GM23338 (cell line): ENCODE measurements at regions not wholly inside any gene's neighbourhood (a gene's known extent, or its start where the extent isn't known, plus 50 kb on each side); places are given as distances from the start of the nearest gene placed in this dataset.

Experiments used
- ATAC-seq: fragments of 200-7000 bp; cut with Tn5 transposase; 3 replicates; pipeline ENCODE4 v1.9.1; 2020
- DNase-seq: peaks from one replicate; pipeline ENCODE4 v3.0.0-alpha.2; 2015; ENCODE audit warnings: low spot score
- H2AFZ ChIP-seq: fragments of 200-600 bp; sonication (generic); 2 replicates; pipeline ENCODE4 v1.8.0; 2016; ENCODE audit warnings: antibody characterized with exemption, mild to moderate bottlenecking, moderate library complexity
- H3F3A ChIP-seq: fragments of 200-600 bp; sonication (generic); replicated peaks from 2 replicates; pipeline ENCODE4 v1.8.0; 2017; ENCODE audit warnings: antibody characterized with exemption, mixed run types, low read depth
- H3K27ac ChIP-seq: fragments of 200-600 bp; sonication (generic); 2 replicates; pipeline ENCODE4 v1.6.1; 2016; ENCODE audit warnings: low read depth
- H3K27me3 ChIP-seq: fragments of 200-600 bp; sonication (generic); 2 replicates; pipeline ENCODE4 v1.8.0; 2016; ENCODE audit warnings: mild to moderate bottlenecking, mixed run types, moderate library complexity; ENCODE audit not compliant: insufficient read depth
- H3K36me3 ChIP-seq: fragments of 200-600 bp; sonication (generic); 2 replicates; pipeline ENCODE4 v1.8.0; 2016; ENCODE audit warnings: mild to moderate bottlenecking; ENCODE audit not compliant: insufficient read depth
- H3K4me1 ChIP-seq: fragments of 200-600 bp; sonication (generic); 2 replicates; pipeline ENCODE4 v1.8.0; 2016; ENCODE audit warnings: mild to moderate bottlenecking, moderate library complexity; ENCODE audit not compliant: insufficient read depth
- H3K4me2 ChIP-seq: fragments of 200-600 bp; sonication (generic); 2 replicates; pipeline ENCODE4 v1.7.1; 2017; ENCODE audit warnings: mixed run types
- H3K4me3 ChIP-seq: fragments of 200-600 bp; sonication (generic); 2 replicates; pipeline ENCODE4 v1.6.1; 2016; ENCODE audit warnings: mixed run types
- H3K79me2 ChIP-seq: fragments of 200-600 bp; sonication (generic); replicated peaks from 2 replicates; pipeline ENCODE4 v1.8.0; 2017; ENCODE audit warnings: mild to moderate bottlenecking; ENCODE audit not compliant: insufficient read depth
- H3K9me2 ChIP-seq: fragments of 200-600 bp; sonication (generic); 2 replicates; pipeline ENCODE4 v1.8.0; 2017; ENCODE audit not compliant: insufficient read depth
- H4K20me1 ChIP-seq: fragments of 200-600 bp; sonication (generic); replicated peaks from 2 replicates; pipeline ENCODE4 v1.8.0; 2017; ENCODE audit warnings: mild to moderate bottlenecking; ENCODE audit not compliant: insufficient read depth
- H3K27ac Mint-ChIP-seq: 2 replicates; pipeline ENCODE4 v1.8.0; 2020; ENCODE audit warnings: inconsistent platforms, mild to moderate bottlenecking, moderate library complexity, mixed read lengths
- H3K27me3 Mint-ChIP-seq: 3 replicates; pipeline ENCODE4 v1.8.0; 2022; ENCODE audit warnings: low read depth, mild to moderate bottlenecking, moderate library complexity, mixed read lengths, inconsistent platforms; ENCODE audit not compliant: insufficient read depth, poor library complexity
- H3K36me3 Mint-ChIP-seq: 3 replicates; pipeline ENCODE4 v1.8.0; 2021; ENCODE audit warnings: low read depth, mild to moderate bottlenecking, inconsistent platforms, moderate library complexity, mixed read lengths
- H3K4me1 Mint-ChIP-seq: 3 replicates; pipeline ENCODE4 v1.8.0; 2020; ENCODE audit warnings: mild to moderate bottlenecking, inconsistent platforms, mixed read lengths
- H3K4me3 Mint-ChIP-seq: 3 replicates; pipeline ENCODE4 v1.8.0; 2021; ENCODE audit warnings: moderate library complexity, mild to moderate bottlenecking, inconsistent platforms, mixed read lengths
- H3K9me3 Mint-ChIP-seq: 3 replicates; pipeline ENCODE4 v1.8.0; 2020; ENCODE audit warnings: moderate library complexity, mild to moderate bottlenecking, inconsistent platforms, mixed read lengths
- CREB1 ChIP-seq: fragments of 250-450 bp; sonication (Bioruptor Pico); IDR thresholded peaks from 2 replicates; pipeline ENCODE4 v1.5.0; 2020; ENCODE audit warnings: low read depth, mild to moderate bottlenecking, moderate library complexity
- EZH2 ChIP-seq: fragments of 200-600 bp; sonication (generic); IDR thresholded peaks from one replicate; pipeline ENCODE4 v1.8.0; 2017; ENCODE audit warnings: antibody characterized with exemption, mild to moderate bottlenecking, low read depth; ENCODE audit not compliant: unreplicated experiment
- EZH2phosphoT487 ChIP-seq: fragments of 200-600 bp; sonication (generic); IDR thresholded peaks from one replicate; pipeline ENCODE4 v1.8.1; 2018; ENCODE audit warnings: antibody characterized with exemption; ENCODE audit not compliant: unreplicated experiment
- JUNB ChIP-seq: IDR thresholded peaks from one replicate; pipeline ENCODE4 v1.6.1; 2016; ENCODE audit warnings: antibody characterized with exemption; ENCODE audit not compliant: unreplicated experiment
- NANOG ChIP-seq: IDR thresholded peaks from 2 replicates; pipeline ENCODE4 v1.6.1; 2016; ENCODE audit warnings: antibody characterized with exemption, borderline replicate concordance
- POLR2AphosphoS5 ChIP-seq: IDR thresholded peaks from 2 replicates; pipeline ENCODE4 v1.6.1; 2016; ENCODE audit warnings: antibody characterized with exemption, low read depth
- STAT1 ChIP-seq: IDR thresholded peaks from one replicate; pipeline ENCODE4 v1.6.1; 2016; ENCODE audit warnings: antibody characterized with exemption; ENCODE audit not compliant: unreplicated experiment
- ZNF114 ChIP-seq: fragments of 250-450 bp; sonication (Bioruptor Pico); IDR thresholded peaks from 2 replicates; pipeline ENCODE4 v1.5.0; 2020; ENCODE audit warnings: mild to moderate bottlenecking, moderate library complexity
- ZNF331 ChIP-seq: fragments of 250-450 bp; sonication (Bioruptor Pico); IDR thresholded peaks from 2 replicates; pipeline ENCODE4 v1.5.0; 2020; ENCODE audit warnings: low read depth, mild to moderate bottlenecking, moderate library complexity
- TF ChIP-seq, protein P1 (sequence below), 2 experiments: fragments of 200-600 bp in 1 of 2; sonication (generic) in 1 of 2; conservative IDR thresholded peaks; 2 replicates each; pipeline versions ENCODE4 v1.5.1 to v1.6.1; 2016 to 2017; ENCODE audit warnings: antibody characterized with exemption in 2 of 2, low read depth in 2 of 2, mild to moderate bottlenecking in 2 of 2, moderate library complexity in 1 of 2
- TF ChIP-seq, protein P2 (sequence below): fragments of 250-450 bp; sonication (Bioruptor Pico); IDR thresholded peaks from 2 replicates; pipeline ENCODE4 v1.5.0; 2020; ENCODE audit warnings: mild to moderate bottlenecking, moderate library complexity
- TF ChIP-seq, protein P3 (sequence below): IDR thresholded peaks from one replicate; pipeline ENCODE4 v1.6.1; 2018; ENCODE audit warnings: antibody characterized with exemption; ENCODE audit not compliant: unreplicated experiment
- TF ChIP-seq, protein P4 (sequence below): IDR thresholded peaks from 2 replicates; pipeline ENCODE4 v1.6.1; 2016; ENCODE audit warnings: antibody characterized with exemption

DNA sequence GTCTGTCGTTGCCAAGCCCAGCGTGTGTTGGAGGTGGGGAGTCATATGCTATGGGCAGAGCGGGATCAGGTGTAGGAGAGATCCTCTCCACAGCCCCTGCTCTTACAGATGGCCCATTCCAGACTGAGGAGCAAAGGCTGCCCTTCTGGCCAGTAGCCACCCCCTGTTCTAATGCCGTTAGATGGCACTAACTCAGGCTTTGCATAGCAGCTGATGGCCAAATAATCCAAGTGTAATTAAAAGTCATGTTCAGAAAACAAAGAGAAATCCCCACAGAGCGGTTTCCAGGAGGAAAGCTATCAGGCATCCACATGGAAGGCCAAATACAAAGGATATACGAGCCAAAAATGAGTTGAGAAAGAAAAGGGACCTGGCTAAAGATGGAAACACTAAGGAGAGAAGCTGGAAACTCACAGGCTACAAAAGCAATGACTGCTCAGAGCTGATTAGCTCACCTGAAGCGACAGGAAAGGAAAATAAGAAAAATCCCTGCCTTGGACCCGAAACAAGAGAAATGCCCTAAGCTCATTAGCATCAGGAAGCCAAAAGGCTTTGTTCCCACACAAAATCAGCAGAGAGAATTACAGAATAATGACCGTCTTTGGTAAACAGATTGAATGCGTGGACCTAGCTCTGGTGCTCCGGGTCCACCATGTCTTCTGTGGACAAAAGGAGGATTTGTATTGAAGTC lies 1002.4 kb upstream of the KLHL29 start:
- no peak overlapping the region for H3K4me3 Mint-ChIP-seq
- no peaks in the 10 kb centered on the region for H3K79me2 ChIP-seq
- H3K9me3 Mint-ChIP-seq: no peaks in the 10 kb centered on the region
- H3K4me1 ChIP-seq: peaks cover 9% of the 10 kb centered on the region; the same call in 1 of the 2 replicates
- no peak overlapping the region for H3K4me3 ChIP-seq
- TF ChIP-seq NANOG (no peak), EZH2 (no peak), JUNB (no peak), EZH2phosphoT487 (no peak), ZNF114 (CRISPR knock-in tag) (no peak), ZNF331 (CRISPR knock-in tag) (no peak), CREB1 (CRISPR knock-in tag) (no peak), POLR2AphosphoS5 (no peak), STAT1 (no peak)
- TF ChIP-seq, protein P1, sequence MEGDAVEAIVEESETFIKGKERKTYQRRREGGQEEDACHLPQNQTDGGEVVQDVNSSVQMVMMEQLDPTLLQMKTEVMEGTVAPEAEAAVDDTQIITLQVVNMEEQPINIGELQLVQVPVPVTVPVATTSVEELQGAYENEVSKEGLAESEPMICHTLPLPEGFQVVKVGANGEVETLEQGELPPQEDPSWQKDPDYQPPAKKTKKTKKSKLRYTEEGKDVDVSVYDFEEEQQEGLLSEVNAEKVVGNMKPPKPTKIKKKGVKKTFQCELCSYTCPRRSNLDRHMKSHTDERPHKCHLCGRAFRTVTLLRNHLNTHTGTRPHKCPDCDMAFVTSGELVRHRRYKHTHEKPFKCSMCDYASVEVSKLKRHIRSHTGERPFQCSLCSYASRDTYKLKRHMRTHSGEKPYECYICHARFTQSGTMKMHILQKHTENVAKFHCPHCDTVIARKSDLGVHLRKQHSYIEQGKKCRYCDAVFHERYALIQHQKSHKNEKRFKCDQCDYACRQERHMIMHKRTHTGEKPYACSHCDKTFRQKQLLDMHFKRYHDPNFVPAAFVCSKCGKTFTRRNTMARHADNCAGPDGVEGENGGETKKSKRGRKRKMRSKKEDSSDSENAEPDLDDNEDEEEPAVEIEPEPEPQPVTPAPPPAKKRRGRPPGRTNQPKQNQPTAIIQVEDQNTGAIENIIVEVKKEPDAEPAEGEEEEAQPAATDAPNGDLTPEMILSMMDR (conservative IDR thresholded peaks at IDR 0.05; ENCODE audit: low read depth in 2 of 2): no peak
- TF ChIP-seq, protein P2, sequence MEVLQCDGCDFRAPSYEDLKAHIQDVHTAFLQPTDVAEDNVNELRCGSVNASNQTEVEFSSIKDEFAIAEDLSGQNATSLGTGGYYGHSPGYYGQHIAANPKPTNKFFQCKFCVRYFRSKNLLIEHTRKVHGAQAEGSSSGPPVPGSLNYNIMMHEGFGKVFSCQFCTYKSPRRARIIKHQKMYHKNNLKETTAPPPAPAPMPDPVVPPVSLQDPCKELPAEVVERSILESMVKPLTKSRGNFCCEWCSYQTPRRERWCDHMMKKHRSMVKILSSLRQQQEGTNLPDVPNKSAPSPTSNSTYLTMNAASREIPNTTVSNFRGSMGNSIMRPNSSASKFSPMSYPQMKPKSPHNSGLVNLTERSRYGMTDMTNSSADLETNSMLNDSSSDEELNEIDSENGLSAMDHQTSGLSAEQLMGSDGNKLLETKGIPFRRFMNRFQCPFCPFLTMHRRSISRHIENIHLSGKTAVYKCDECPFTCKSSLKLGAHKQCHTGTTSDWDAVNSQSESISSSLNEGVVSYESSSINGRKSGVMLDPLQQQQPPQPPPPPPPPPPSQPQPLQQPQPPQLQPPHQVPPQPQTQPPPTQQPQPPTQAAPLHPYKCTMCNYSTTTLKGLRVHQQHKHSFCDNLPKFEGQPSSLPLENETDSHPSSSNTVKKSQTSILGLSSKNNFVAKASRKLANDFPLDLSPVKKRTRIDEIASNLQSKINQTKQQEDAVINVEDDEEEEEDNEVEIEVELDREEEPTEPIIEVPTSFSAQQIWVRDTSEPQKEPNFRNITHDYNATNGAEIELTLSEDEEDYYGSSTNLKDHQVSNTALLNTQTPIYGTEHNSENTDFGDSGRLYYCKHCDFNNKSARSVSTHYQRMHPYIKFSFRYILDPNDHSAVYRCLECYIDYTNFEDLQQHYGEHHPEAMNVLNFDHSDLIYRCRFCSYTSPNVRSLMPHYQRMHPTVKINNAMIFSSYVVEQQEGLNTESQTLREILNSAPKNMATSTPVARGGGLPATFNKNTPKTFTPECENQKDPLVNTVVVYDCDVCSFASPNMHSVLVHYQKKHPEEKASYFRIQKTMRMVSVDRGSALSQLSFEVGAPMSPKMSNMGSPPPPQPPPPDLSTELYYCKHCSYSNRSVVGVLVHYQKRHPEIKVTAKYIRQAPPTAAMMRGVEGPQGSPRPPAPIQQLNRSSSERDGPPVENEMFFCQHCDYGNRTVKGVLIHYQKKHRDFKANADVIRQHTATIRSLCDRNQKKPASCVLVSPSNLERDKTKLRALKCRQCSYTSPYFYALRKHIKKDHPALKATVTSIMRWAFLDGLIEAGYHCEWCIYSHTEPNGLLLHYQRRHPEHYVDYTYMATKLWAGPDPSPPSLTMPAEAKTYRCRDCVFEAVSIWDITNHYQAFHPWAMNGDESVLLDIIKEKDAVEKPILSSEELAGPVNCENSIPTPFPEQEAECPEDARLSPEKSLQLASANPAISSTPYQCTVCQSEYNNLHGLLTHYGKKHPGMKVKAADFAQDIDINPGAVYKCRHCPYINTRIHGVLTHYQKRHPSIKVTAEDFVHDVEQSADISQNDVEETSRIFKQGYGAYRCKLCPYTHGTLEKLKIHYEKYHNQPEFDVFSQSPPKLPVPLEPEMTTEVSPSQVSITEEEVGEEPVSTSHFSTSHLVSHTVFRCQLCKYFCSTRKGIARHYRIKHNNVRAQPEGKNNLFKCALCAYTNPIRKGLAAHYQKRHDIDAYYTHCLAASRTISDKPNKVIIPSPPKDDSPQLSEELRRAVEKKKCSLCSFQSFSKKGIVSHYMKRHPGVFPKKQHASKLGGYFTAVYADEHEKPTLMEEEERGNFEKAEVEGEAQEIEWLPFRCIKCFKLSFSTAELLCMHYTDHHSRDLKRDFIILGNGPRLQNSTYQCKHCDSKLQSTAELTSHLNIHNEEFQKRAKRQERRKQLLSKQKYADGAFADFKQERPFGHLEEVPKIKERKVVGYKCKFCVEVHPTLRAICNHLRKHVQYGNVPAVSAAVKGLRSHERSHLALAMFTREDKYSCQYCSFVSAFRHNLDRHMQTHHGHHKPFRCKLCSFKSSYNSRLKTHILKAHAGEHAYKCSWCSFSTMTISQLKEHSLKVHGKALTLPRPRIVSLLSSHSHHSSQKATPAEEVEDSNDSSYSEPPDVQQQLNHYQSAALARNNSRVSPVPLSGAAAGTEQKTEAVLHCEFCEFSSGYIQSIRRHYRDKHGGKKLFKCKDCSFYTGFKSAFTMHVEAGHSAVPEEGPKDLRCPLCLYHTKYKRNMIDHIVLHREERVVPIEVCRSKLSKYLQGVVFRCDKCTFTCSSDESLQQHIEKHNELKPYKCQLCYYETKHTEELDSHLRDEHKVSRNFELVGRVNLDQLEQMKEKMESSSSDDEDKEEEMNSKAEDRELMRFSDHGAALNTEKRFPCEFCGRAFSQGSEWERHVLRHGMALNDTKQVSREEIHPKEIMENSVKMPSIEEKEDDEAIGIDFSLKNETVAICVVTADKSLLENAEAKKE (CRISPR knock-in tag): no peak
- TF ChIP-seq, protein P3, sequence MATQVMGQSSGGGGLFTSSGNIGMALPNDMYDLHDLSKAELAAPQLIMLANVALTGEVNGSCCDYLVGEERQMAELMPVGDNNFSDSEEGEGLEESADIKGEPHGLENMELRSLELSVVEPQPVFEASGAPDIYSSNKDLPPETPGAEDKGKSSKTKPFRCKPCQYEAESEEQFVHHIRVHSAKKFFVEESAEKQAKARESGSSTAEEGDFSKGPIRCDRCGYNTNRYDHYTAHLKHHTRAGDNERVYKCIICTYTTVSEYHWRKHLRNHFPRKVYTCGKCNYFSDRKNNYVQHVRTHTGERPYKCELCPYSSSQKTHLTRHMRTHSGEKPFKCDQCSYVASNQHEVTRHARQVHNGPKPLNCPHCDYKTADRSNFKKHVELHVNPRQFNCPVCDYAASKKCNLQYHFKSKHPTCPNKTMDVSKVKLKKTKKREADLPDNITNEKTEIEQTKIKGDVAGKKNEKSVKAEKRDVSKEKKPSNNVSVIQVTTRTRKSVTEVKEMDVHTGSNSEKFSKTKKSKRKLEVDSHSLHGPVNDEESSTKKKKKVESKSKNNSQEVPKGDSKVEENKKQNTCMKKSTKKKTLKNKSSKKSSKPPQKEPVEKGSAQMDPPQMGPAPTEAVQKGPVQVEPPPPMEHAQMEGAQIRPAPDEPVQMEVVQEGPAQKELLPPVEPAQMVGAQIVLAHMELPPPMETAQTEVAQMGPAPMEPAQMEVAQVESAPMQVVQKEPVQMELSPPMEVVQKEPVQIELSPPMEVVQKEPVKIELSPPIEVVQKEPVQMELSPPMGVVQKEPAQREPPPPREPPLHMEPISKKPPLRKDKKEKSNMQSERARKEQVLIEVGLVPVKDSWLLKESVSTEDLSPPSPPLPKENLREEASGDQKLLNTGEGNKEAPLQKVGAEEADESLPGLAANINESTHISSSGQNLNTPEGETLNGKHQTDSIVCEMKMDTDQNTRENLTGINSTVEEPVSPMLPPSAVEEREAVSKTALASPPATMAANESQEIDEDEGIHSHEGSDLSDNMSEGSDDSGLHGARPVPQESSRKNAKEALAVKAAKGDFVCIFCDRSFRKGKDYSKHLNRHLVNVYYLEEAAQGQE: no peak
- TF ChIP-seq, protein P4, sequence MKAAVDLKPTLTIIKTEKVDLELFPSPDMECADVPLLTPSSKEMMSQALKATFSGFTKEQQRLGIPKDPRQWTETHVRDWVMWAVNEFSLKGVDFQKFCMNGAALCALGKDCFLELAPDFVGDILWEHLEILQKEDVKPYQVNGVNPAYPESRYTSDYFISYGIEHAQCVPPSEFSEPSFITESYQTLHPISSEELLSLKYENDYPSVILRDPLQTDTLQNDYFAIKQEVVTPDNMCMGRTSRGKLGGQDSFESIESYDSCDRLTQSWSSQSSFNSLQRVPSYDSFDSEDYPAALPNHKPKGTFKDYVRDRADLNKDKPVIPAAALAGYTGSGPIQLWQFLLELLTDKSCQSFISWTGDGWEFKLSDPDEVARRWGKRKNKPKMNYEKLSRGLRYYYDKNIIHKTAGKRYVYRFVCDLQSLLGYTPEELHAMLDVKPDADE: no peak
- H3F3A ChIP-seq: no peaks in the 10 kb centered on the region
- H3K27me3 ChIP-seq: no peaks in the 10 kb centered on the region
- H3K27ac ChIP-seq: no peak overlapping the region
- H3K4me2 ChIP-seq: no peak overlapping the region
- DNase-seq (no peak), ATAC-seq (peak; percentile 65)
- peaks cover 9% of the 10 kb centered on the region for H3K4me1 Mint-ChIP-seq
- no peaks in the 10 kb centered on the region for H4K20me1 ChIP-seq
- H3K9me2 ChIP-seq: no peaks in the 10 kb centered on the region
- peak overlapping the region; percentile 87; the same call in 1 of the 2 replicates for H2AFZ ChIP-seq
- no peaks in the 10 kb centered on the region for H3K27me3 Mint-ChIP-seq
- peak overlapping the region; percentile 51; the same call in 1 of the 2 replicates for H3K27ac Mint-ChIP-seq
- no peaks in the 10 kb centered on the region; the same call in 1 of the 2 replicates for H3K36me3 ChIP-seq
- H3K36me3 Mint-ChIP-seq: no peaks in the 10 kb centered on the region
